ENCODE measurements at regions not wholly inside any gene's neighbourhood (a gene's known extent, or its start where the extent isn't known, plus 50 kb on each side); places are given as distances from the start of the nearest gene placed in this dataset.

DNA sequence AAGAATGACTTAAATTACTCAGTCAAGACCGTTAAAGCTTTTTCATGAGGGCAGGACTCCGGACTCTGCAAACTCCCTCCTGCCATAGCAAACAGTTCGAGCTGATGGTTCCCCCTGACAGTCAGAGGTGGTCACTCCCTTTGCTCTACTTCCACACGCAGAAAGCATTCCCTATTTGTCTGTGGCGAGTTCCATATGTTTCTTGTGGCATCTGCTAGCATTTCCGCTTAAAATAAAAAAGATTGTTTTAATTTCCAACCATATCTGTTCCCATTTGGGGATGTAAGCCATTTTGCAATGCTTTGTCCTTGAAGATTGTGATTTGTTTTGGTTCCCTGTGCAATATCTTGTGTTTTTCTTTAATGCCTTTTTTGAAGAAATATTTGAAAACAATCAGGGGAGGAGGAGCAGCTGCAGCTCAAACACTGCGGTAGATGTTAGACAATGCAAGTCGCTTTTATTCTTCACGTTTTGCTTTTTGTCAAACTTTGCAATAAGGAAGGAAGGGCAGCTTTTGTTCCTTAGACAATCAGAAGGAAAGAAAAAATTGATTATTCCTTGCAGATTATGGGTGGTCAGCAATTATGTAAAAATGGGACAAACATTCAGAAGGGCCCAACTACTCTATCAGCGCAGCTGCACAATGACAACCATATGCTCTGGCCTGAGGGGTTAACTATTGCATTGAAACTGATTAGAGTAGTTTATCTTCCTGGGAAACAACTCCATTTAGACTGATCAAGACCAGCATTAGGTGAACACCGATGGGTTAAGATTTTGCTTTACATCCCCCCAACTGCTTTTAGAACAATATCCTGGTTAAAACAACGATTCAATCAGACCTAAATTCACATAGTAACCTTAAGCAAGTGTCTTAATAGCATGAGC lies 425.8 kb upstream of the NRP1 start:
- no peak for ATAC-seq
- no peaks in the 10 kb centered on the region for H3K36me3 ChIP-seq
- 55% methylated on average over 12 of the region's 12 CpGs for WGBS (ENCODE audit: insufficient coverage, low coverage, low lambda C conversion rate, missing lambda C conversion rate)
- no peaks in the 10 kb centered on the region for H3K9me3 ChIP-seq
- no peaks in the 10 kb centered on the region for H3K27me3 ChIP-seq
- H3K4me3 ChIP-seq: no peak overlapping the region
- no peak for DNase-seq
- intact Hi-C loops (cut with DNase I): no loop called here
- H3K27ac ChIP-seq: no peak overlapping the region
- no peaks in the 10 kb centered on the region for H3K4me1 ChIP-seq
- no peak for TF ChIP-seq CTCF (IDR thresholded peaks at IDR 0.05)
- TF ChIP-seq POLR2A (IDR thresholded peaks at IDR 0.05): no peak

GRCh38 chr10:33759191-33759590 lies 424.7 kb upstream of the NRP1 start:
- 91% methylated on average over 5 of the region's 5 CpGs for WGBS (ENCODE audit: insufficient coverage, low coverage, low lambda C conversion rate, missing lambda C conversion rate)
- Histone ChIP-seq H3K4me3 (no peak overlapping the region), H3K36me3 (no peaks in the 10 kb centered on the region), H3K27ac (no peak overlapping the region), H3K27me3 (no peaks in the 10 kb centered on the region), H3K4me1 (no peaks in the 10 kb centered on the region), H3K9me3 (no peaks in the 10 kb centered on the region)
- intact Hi-C loops (cut with DNase I): no loop called here
- ATAC-seq: no peak
- DNase-seq: no peak
- TF ChIP-seq CTCF (IDR thresholded peaks at IDR 0.05) (no peak), POLR2A (IDR thresholded peaks at IDR 0.05) (no peak)

DNA sequence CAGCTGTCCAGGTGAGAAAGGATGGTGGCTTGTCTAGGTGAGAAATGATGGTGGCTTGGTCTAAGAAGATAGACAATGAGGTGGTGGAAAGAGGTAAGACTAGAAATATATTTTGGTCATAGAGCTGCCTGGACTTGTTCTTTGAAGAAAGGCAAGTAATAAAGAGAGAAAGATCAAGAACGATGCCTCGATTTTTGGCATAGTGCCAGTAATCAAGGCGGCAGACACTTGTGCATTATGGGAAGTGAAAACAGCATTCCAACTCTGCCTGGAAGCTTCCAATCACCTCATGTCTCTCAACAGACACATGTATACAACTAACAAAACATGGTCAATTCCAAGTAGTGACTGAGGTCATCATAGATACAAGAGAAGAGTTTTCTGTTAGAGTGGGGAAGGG lies 423.8 kb upstream of the NRP1 start:
- WGBS (ENCODE audit: insufficient coverage, low coverage, low lambda C conversion rate, missing lambda C conversion rate): 29% methylated on average over 1 of the region's 3 CpGs
- intact Hi-C loops (cut with DNase I): no loop called here

DNA sequence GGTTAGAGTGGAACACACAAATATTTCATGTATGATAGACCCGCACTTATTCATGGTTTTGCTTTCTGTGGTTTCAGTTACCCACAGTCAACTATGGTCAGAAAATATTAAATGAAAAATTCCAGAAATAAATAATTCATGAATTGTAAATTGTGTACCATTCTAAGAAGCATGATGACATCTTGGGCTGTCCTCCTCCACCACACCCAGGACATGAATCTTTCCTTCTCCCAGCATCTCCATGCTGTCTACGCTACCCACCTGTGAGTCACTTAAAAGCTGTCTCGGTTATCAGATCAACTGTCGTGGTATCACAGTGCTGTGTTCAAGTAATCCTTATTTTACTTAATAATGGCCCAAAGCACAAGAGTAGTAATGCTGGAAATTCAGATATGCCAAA lies 419.6 kb upstream of the NRP1 start:
- DNase-seq (no peak), ATAC-seq (no peak)
- Histone ChIP-seq H3K27me3 (no peaks in the 10 kb centered on the region), H3K27ac (no peak overlapping the region), H3K4me1 (peaks cover 0 to 4% (median 0%) of the 10 kb centered on the region in 4 donors), H3K36me3 (no peaks in the 10 kb centered on the region), H3K4me3 (no peak overlapping the region), H3K9me3 (no peaks in the 10 kb centered on the region)
- TF ChIP-seq CTCF (IDR thresholded peaks at IDR 0.05) (no peak), POLR2A (IDR thresholded peaks at IDR 0.05) (no peak)
- WGBS (ENCODE audit: insufficient coverage, low coverage, low lambda C conversion rate, missing lambda C conversion rate): 98% methylated on average over 4 of the region's 4 CpGs
- intact Hi-C loops (cut with DNase I): no loop called here

More for the DNA sequence above, 423.8 kb upstream of the NRP1 start:
- Histone ChIP-seq H3K4me3 (no peak overlapping the region), H3K4me1 (no peaks in the 10 kb centered on the region), H3K36me3 (no peaks in the 10 kb centered on the region), H3K9me3 (no peaks in the 10 kb centered on the region), H3K27me3 (no peaks in the 10 kb centered on the region), H3K27ac (no peak overlapping the region)
- DNase-seq (no peak), ATAC-seq (no peak)
- TF ChIP-seq CTCF (IDR thresholded peaks at IDR 0.05) (no peak), POLR2A (IDR thresholded peaks at IDR 0.05) (no peak)

Measured in right lobe of liver (tissue), 6 donors.